HUES6 (cell line): ENCODE measurements at regions not wholly inside any gene's neighbourhood (a gene's known extent, or its start where the extent isn't known, plus 50 kb on each side); places are given as distances from the start of the nearest gene placed in this dataset.
"Not testable (repeated sequence)": the region's sequence is repeated elsewhere in the genome, so short reads cannot be mapped to it uniquely, and the experiment has no call there.

Experiments used
- H3K27ac ChIP-seq: 2 replicates; pipeline ENCODE4 v1.7.0; 2013; ENCODE audit warnings: low read depth, mild to moderate bottlenecking, low read length, inconsistent platforms
- H3K27me3 ChIP-seq: 2 replicates; pipeline ENCODE4 v1.6.1; 2013; ENCODE audit warnings: low read length; ENCODE audit not compliant: control insufficient read depth, insufficient read depth
- H3K36me3 ChIP-seq: 2 replicates; pipeline ENCODE4 v1.6.1; 2013; ENCODE audit warnings: low read length; ENCODE audit not compliant: control insufficient read depth, insufficient read depth
- H3K4me1 ChIP-seq: 2 replicates; pipeline ENCODE4 v1.6.1; 2013; ENCODE audit warnings: low read length; ENCODE audit not compliant: control insufficient read depth, insufficient read depth
- H3K4me3 ChIP-seq: 2 replicates; pipeline ENCODE4 v1.5.1; 2013; ENCODE audit warnings: low read depth, low read length
- H3K9ac ChIP-seq: one replicate; pipeline ENCODE4 v1.6.1; 2013; ENCODE audit warnings: mild to moderate bottlenecking, low read length
- H3K9me3 ChIP-seq: 2 replicates; pipeline ENCODE4 v1.6.1; 2013; ENCODE audit warnings: low read depth, low read length; ENCODE audit not compliant: control insufficient read depth, insufficient read depth

DNA sequence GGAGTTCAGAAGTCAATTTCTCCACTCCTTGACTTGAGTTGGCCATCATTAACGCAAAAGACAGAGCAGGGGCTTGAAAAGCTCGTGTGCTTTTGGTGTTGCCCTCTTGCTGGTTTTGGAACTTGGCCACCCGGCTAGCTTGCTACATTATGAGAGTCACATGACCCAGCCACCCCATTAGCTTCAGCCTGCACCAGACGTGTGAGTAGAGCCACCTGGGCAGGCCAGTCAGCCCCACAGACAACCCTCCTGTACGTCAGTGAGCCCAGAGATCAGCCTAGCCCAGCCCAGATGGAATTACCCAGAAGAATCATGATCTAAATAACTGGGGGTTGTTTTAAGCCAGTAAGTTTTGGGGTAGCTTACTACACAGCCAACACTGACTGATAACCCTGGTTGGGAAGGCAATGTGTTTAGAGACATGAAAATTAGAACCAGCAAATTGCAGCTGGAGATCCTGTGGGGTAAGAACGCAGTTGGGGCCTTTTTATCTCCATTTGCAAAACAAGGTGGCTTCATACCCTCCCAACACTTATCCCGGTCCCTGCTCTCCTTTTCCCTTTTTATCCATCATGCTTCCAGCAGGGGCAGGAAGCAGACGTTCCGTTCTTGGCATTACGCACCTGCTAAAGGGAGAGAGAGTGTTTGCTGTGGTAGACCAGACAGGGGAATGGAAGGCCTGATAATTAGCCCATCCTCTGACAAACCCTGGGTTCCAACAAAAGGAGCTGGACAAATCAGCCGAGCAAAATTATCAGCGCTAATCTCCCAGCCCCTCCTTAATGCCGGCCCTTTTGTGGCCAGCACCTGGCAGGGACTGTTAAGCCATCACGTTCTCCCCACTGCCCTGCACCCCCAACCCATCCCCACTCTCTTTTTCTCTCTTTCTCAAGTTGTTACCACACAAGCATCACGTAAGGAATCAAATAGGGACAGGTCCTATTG, 548.7 kb upstream of the CADM1 start:
- Histone ChIP-seq H3K27ac (no peak overlapping the region), H3K4me3 (no peak overlapping the region), H3K36me3 (no peaks in the 10 kb centered on the region), H3K27me3 (peaks cover 23% of the 10 kb centered on the region; the same call in 1 of the 2 replicates), H3K9me3 (no peaks in the 10 kb centered on the region), H3K4me1 (peaks cover 17% of the 10 kb centered on the region), H3K9ac (no peak overlapping the region)

DNA sequence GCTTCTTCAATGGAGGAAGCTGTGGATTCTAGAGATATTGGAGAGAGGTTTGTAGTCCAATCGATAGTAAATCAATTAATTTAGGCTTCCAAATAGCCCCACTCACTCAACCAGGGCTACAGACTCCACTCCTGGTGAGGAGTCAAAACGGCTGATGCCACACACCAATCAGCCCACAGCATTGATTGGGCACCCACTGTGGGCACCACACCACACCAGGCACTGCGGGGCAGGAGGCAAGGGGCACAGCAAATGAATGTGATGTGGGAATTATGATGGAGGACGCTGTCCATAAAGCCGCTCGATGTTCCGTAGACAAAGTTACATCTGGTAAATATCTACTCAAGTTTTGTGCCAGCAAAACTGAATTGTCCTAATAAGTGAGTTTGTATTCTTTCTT, 547.3 kb upstream of the CADM1 start:
- Histone ChIP-seq H3K36me3 (no peaks in the 10 kb centered on the region), H3K27me3 (peaks cover 23% of the 10 kb centered on the region; the same call in 1 of the 2 replicates), H3K4me3 (no peak overlapping the region), H3K4me1 (peaks cover 17% of the 10 kb centered on the region), H3K9me3 (no peaks in the 10 kb centered on the region), H3K27ac (no peak overlapping the region), H3K9ac (no peak overlapping the region)

- Histone ChIP-seq H3K9me3 (no peaks in the 10 kb centered on the region), H3K9ac (no peak overlapping the region), H3K4me1 (peaks cover 24% of the 10 kb centered on the region), H3K27me3 (peaks cover 13% of the 10 kb centered on the region; the same call in 1 of the 2 replicates), H3K4me3 (no peak overlapping the region), H3K36me3 (no peaks in the 10 kb centered on the region), H3K27ac (no peak overlapping the region)
Observed at GRCh38 chr11:116049383-116049782, 545.2 kb upstream of the CADM1 start.

DNA sequence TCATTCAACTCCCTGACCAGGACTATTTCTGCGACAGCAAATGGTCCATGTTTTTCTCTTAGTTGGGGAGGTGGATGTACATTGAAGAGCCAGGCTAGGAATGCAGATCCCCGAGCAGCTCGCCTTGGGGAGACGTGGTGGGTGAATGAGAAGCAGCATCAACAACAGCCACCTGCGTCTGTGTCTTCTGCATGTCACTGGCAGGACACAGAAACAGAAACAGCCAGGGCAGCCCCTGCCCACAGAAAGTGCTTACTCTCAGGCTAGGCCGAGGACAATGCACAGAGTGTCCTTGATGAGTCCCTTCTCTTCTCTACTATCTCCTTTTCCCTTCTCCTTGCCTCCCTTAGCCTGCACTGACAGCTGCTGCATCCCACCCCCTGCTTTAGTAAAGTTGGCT, 541.9 kb upstream of the CADM1 start:
- Histone ChIP-seq H3K9me3 (no peaks in the 10 kb centered on the region), H3K36me3 (no peaks in the 10 kb centered on the region), H3K9ac (no peak overlapping the region), H3K4me3 (no peak overlapping the region), H3K4me1 (peaks cover 12% of the 10 kb centered on the region; the same call in 1 of the 2 replicates), H3K27me3 (0 out of 2 replicates have a peak, but pooled peaks cover 2% of the 10 kb centered on the region), H3K27ac (no peak overlapping the region)

DNA sequence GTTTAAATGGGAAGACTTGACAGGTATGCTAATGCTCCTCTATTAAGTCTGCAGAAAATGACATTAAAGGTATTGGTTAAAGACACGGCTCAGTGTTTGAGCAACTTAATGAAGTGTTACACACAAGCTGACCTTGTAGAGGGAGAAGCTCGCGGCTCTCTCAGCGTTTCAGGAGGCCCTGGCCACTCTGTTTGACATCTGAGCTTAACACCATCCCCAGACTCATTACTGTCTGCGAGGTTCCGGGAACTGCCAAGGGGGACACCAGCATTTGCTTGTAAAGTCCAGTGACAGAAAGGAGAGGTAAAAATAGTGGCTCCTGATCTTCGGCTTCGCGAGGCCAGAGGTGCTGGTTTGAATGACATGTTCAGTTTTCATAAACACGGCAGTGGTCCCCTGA, 540.7 kb upstream of the CADM1 start:
- H3K27ac ChIP-seq = no peak overlapping the region
- H3K9me3 ChIP-seq = no peaks in the 10 kb centered on the region
- no peak overlapping the region for H3K9ac ChIP-seq
- H3K4me1 ChIP-seq = peaks cover 12% of the 10 kb centered on the region; the same call in 1 of the 2 replicates
- no peaks in the 10 kb centered on the region for H3K27me3 ChIP-seq
- H3K4me3 ChIP-seq = no peak overlapping the region
- H3K36me3 ChIP-seq = no peaks in the 10 kb centered on the region

DNA sequence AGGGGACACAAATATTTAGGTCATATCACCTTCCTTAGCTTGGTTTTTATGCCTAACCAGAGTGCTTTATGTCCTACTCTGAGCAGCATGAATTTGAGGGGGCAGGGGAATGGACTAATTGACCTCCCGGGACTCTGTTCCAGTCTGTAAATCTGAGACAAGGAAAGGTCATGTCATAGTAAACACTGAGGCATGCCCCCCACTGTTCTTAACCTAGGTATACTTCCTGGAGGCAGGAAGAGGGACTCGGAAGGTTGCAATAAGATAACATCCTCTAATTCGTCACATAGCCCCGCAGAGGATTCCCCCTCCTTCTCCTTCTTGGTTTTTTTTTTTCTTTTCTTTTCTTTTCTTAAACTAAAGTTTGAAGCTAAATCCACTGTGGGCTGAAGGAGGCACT, 540.3 kb upstream of the CADM1 start:
- Histone ChIP-seq H3K27me3 (no peaks in the 10 kb centered on the region), H3K9me3 (no peaks in the 10 kb centered on the region), H3K4me1 (peaks cover 12% of the 10 kb centered on the region; the same call in 1 of the 2 replicates), H3K9ac (no peak overlapping the region), H3K4me3 (no peak overlapping the region), H3K27ac (no peak overlapping the region), H3K36me3 (no peaks in the 10 kb centered on the region)

DNA sequence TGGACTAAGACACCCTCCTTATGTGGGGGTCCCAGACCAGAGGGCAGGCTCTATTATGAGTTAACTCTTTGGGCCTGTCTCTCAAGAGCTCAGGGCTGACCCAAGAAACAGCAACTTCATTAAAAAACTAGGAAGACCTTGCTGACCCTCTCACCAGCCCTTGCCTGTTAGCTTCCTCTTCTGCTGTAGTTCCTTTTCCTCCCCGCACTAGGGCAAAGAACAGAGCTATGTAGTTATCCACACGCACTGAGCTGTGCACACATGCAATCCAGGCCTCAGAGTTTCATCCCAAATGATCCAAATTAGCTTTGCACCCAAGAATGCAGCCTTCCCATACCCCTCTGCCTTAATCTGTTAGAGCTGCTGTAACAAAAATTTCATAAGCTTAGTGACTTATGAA, 539.6 kb upstream of the CADM1 start:
- Histone ChIP-seq H3K27ac (no peak overlapping the region), H3K4me3 (no peak overlapping the region), H3K36me3 (no peaks in the 10 kb centered on the region), H3K9me3 (no peaks in the 10 kb centered on the region), H3K27me3 (no peaks in the 10 kb centered on the region), H3K4me1 (peaks cover 12% of the 10 kb centered on the region; the same call in 1 of the 2 replicates), H3K9ac (no peak overlapping the region)

GRCh38 chr11:116043059-116043458, 538.8 kb upstream of the CADM1 start:
- not testable (repeated sequence) for H3K36me3 ChIP-seq

GRCh38 chr11:116042146-116042545, 537.9 kb upstream of the CADM1 start:
- peaks cover 4% of the 10 kb centered on the region; the same call in 1 of the 2 replicates for H3K27me3 ChIP-seq
- no peak overlapping the region for H3K27ac ChIP-seq
- H3K4me1 ChIP-seq = peaks cover 12% of the 10 kb centered on the region; the same call in 1 of the 2 replicates
- no peaks in the 10 kb centered on the region for H3K36me3 ChIP-seq
- no peak overlapping the region for H3K4me3 ChIP-seq
- H3K9me3 ChIP-seq = no peaks in the 10 kb centered on the region
- H3K9ac ChIP-seq = no peak overlapping the region

More at GRCh38 chr11:116043059-116043458, 538.8 kb upstream of the CADM1 start:
- H3K4me3 ChIP-seq, H3K27me3 ChIP-seq, H3K9me3 ChIP-seq, H3K9ac ChIP-seq, H3K27ac ChIP-seq: not testable (repeated sequence)
- H3K4me1 ChIP-seq = peaks cover 12% of the 10 kb centered on the region; the same call in 1 of the 2 replicates

DNA sequence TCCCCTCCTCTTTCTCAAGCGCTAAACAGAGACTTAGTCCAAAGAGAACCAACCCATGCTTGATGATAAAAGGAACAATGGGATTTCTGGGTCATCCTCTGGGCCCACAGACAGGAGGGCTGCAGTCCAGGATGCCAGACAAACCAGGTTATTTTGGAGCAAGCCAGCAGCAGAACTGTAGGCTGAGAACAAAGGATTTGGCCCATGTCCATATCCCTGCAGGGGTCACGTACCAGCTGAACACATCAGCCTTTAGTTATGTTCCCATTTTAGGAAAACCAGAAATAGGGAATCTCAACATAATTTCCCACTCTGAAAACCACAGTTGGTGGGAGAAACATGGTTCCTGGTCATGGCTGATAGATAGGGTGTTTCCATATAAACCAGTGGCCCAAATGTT, 533.6 kb upstream of the CADM1 start:
- Histone ChIP-seq H3K36me3 (no peaks in the 10 kb centered on the region), H3K4me3 (no peak overlapping the region), H3K9me3 (no peaks in the 10 kb centered on the region), H3K27me3 (peaks cover 4% of the 10 kb centered on the region; the same call in 1 of the 2 replicates), H3K27ac (no peak overlapping the region), H3K9ac (no peak overlapping the region), H3K4me1 (peaks cover 17% of the 10 kb centered on the region)

DNA sequence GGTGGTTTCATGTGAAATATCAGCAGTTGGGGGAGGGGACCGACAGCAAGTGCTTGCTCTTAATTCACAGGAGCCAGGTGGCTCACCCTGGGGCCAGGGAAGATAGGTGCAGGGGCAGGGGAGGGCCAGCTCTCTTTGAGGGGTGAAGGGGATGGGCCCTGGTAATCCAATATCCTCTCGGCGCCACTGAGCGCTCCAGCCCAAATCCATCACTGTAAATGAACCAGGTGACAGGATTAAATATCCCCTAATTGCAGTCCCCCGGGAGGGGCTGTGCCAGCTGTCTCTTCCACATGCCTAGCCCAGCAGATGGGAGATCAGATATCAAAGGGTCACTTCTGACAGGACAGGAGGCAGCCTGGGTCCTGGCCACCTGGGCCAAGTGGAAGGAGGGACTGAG, 531.8 kb upstream of the CADM1 start:
- Histone ChIP-seq H3K36me3 (no peaks in the 10 kb centered on the region), H3K27ac (no peak overlapping the region), H3K4me1 (peaks cover 17% of the 10 kb centered on the region), H3K9ac (no peak overlapping the region), H3K9me3 (no peaks in the 10 kb centered on the region), H3K4me3 (no peak overlapping the region), H3K27me3 (peaks cover 8% of the 10 kb centered on the region; the same call in 1 of the 2 replicates)
